ENCODE measurements at regions not wholly inside any gene's neighbourhood (a gene's known extent, or its start where the extent isn't known, plus 50 kb on each side); places are given as distances from the start of the nearest gene placed in this dataset.
A peak's percentile ranks its signal among the peaks of the same experiment; 100 is the strongest.

DNA sequence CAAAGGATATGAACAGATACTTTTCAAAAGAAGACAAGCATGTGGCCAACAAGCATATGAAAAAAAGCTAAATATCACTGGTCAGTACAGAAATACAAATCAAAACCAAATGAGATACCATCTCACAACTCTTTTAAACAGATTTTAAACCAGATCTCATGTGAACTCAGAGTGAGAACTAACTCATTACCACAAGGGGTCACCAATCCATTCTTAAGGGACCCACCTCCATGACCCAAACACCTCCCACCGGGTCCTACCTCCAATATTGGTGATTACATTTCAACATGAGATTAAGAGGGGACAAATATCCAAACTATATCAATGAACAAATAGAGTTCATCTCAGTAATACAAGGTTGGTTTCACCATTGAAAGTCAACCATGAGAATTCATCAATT lies 319.8 kb upstream of the GULP1 start:
- in situ Hi-C loops (cut with MboI; ENCODE audit: low sequenced_read_pairs in 4 of 4): no loop called here

DNA sequence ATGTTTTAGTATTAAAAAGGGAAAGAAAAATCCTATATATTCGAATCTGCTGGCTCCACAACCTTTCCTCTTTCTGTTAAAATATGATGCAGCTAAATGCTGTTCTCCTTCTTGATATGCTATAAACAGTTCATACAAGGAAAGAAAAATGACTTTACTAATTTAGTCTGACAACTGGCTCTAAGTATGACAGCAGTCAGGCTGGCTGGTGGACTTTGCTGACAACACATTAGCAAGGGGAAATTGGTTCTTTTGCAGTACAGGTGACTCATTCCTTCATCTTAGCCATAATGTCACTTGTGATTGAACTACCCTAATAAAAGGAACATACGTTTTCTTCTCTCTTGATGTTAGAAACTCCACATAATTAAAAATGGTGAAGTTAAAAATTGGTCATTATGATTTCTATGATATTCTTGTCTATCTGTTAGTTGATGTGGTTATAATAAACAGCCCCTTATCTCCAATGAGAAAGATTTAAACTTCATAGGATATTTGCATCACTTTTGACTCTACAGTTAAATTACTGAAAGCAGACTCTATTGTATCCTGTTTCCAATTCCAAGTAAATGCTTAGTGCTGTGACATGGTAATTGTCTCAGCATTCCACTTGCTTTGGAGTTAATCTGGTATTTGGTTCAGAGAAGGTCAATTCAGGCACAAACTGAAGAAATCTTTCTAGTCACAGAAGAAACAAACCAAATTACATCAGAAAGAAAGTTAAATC lies 315.3 kb upstream of the GULP1 start:
- H3K9me3 ChIP-seq: no peaks in the 10 kb centered on the region
- no peak for ATAC-seq
- TF ChIP-seq, protein P1, sequence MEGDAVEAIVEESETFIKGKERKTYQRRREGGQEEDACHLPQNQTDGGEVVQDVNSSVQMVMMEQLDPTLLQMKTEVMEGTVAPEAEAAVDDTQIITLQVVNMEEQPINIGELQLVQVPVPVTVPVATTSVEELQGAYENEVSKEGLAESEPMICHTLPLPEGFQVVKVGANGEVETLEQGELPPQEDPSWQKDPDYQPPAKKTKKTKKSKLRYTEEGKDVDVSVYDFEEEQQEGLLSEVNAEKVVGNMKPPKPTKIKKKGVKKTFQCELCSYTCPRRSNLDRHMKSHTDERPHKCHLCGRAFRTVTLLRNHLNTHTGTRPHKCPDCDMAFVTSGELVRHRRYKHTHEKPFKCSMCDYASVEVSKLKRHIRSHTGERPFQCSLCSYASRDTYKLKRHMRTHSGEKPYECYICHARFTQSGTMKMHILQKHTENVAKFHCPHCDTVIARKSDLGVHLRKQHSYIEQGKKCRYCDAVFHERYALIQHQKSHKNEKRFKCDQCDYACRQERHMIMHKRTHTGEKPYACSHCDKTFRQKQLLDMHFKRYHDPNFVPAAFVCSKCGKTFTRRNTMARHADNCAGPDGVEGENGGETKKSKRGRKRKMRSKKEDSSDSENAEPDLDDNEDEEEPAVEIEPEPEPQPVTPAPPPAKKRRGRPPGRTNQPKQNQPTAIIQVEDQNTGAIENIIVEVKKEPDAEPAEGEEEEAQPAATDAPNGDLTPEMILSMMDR (IDR thresholded peaks at IDR 0.05 in 4 of 5, conservative IDR thresholded peaks at IDR 0.05 in 1 of 5): no peak
- no peak for TF ChIP-seq POLR2A (IDR thresholded peaks at IDR 0.05)

More for the DNA sequence above, 319.8 kb upstream of the GULP1 start:
- H3K4me3 ChIP-seq: no peak overlapping the region
- no peak for TF ChIP-seq POLR2A (IDR thresholded peaks at IDR 0.05)
- TF ChIP-seq, protein P1 (IDR thresholded peaks at IDR 0.05 in 4 of 5, conservative IDR thresholded peaks at IDR 0.05 in 1 of 5): no peak
- no peak for DNase-seq
- ATAC-seq: no peak
- no peaks in the 10 kb centered on the region for H3K4me1 ChIP-seq
- no peaks in the 10 kb centered on the region for H3K36me3 ChIP-seq
- H3K27ac ChIP-seq: no peak overlapping the region
- intact Hi-C loops (cut with DNase I; ENCODE audit: low total_unique reads): no loop called here
- no peaks in the 10 kb centered on the region for H3K9me3 ChIP-seq
- H3K27me3 ChIP-seq: no peaks in the 10 kb centered on the region

DNA sequence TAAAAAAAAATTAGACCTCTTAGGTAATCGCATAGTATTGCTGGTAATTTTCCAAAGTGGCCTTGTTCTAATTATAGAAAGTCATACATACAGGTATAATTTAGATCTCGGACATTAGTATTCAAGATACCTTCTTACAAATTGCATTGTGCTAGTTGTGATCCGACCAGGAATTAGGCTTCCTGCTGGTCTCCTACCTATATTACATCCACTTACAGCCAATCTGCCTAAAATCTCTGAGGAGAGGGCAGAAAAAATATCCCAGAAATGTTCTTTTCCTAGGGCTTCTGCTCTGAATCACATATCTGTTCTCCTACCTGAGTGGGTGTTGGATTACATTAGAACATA lies 314.7 kb upstream of the GULP1 start:
- intact Hi-C loops (cut with DNase I; ENCODE audit: low total_unique reads) (no loop called here), in situ Hi-C loops (cut with MboI; ENCODE audit: low sequenced_read_pairs in 4 of 4) (no loop called here)
- Histone ChIP-seq H3K27me3 (no peaks in the 10 kb centered on the region), H3K4me1 (no peaks in the 10 kb centered on the region), H3K9me3 (no peaks in the 10 kb centered on the region), H3K36me3 (no peaks in the 10 kb centered on the region), H3K27ac (no peak overlapping the region), H3K4me3 (no peak overlapping the region)
- ATAC-seq (no peak), DNase-seq (no peak)
- TF ChIP-seq POLR2A (IDR thresholded peaks at IDR 0.05): no peak
- TF ChIP-seq, protein P1 (IDR thresholded peaks at IDR 0.05 in 4 of 5, conservative IDR thresholded peaks at IDR 0.05 in 1 of 5): no peak

More for the DNA sequence above, 315.3 kb upstream of the GULP1 start:
- H3K27ac ChIP-seq: no peak overlapping the region
- no peak overlapping the region for H3K4me3 ChIP-seq
- no peaks in the 10 kb centered on the region for H3K27me3 ChIP-seq
- in situ Hi-C loops (cut with MboI; ENCODE audit: low sequenced_read_pairs in 4 of 4) (no loop called here), intact Hi-C loops (cut with DNase I; ENCODE audit: low total_unique reads) (no loop called here)
- DNase-seq: no peak
- H3K36me3 ChIP-seq: no peaks in the 10 kb centered on the region
- no peaks in the 10 kb centered on the region for H3K4me1 ChIP-seq

DNA sequence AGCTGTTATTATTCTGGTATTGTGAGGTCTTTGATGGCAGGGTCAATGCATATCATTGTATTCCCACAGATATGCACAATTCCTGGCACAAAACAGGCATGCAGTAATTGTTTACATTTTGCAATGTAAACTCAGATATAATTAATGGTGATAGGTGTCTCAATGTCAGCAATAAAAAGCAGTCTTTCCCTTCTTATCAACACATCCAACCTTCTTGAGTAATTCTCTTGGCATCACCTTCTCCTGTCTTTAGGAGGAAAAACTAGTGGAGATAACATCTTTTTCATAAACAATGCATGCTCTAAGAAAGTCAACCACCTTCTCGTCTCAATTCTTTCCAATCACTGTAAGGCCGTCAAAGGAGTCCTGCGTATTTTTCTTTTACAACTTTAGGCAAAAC lies 313.3 kb upstream of the GULP1 start:
- no peaks in the 10 kb centered on the region for H3K27me3 ChIP-seq
- DNase-seq (no peak), ATAC-seq (no peak)
- no peak overlapping the region for H3K27ac ChIP-seq
- in situ Hi-C loops (cut with MboI; ENCODE audit: low sequenced_read_pairs in 4 of 4) (no loop called here), intact Hi-C loops (cut with DNase I; ENCODE audit: low total_unique reads) (no loop called here)
- H3K9me3 ChIP-seq: no peaks in the 10 kb centered on the region
- H3K36me3 ChIP-seq: no peaks in the 10 kb centered on the region
- peaks cover 9 to 10% of the 10 kb centered on the region in 2 donors for H3K4me1 ChIP-seq
- no peak overlapping the region for H3K4me3 ChIP-seq
- TF ChIP-seq, protein P1 (IDR thresholded peaks at IDR 0.05 in 4 of 5, conservative IDR thresholded peaks at IDR 0.05 in 1 of 5): no peak
- no peak for TF ChIP-seq POLR2A (IDR thresholded peaks at IDR 0.05)

DNA sequence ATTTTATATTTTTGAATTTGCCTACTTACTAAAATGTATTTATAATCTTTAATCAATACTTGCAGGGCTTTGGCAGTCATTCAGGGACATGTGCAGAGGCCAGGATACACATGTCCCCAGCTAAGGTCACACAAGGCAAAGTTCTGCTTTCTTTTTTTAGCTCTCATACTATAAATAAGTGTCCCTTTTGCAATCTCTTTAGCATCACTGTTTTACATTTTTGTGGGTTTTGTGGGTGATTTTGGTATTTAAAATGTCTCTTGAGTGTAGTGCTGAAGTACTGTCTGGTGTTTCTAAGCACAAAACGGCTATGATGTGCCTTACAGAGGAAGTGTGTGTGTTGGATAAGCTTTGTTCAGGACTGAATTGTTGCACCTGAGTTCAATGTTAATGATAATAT lies 309.0 kb upstream of the GULP1 start:
- DNase-seq (no peak), ATAC-seq (peak; percentile 44 to 54)
- no peaks in the 10 kb centered on the region for H3K9me3 ChIP-seq
- H3K4me3 ChIP-seq: no peak overlapping the region
- TF ChIP-seq, protein P1 (IDR thresholded peaks at IDR 0.05 in 4 of 5, conservative IDR thresholded peaks at IDR 0.05 in 1 of 5): no peak
- no peak for TF ChIP-seq POLR2A (IDR thresholded peaks at IDR 0.05)
- peaks cover 11 to 15% of the 10 kb centered on the region in 2 donors for H3K4me1 ChIP-seq
- H3K27ac ChIP-seq: no peak overlapping the region
- H3K27me3 ChIP-seq: no peaks in the 10 kb centered on the region
- no peaks in the 10 kb centered on the region for H3K36me3 ChIP-seq
- in situ Hi-C loops (cut with MboI; ENCODE audit: low sequenced_read_pairs in 4 of 4) (no loop called here), intact Hi-C loops (cut with DNase I; ENCODE audit: low total_unique reads) (no loop called here)

Measured in gastrocnemius medialis (tissue), 4 donors.